HUES48 (cell line): ENCODE measurements at regions not wholly inside any gene's neighbourhood (a gene's known extent, or its start where the extent isn't known, plus 50 kb on each side); places are given as distances from the start of the nearest gene placed in this dataset.

ENCODE experiments used
- H3K27ac ChIP-seq: one replicate; pipeline ENCODE4 v1.7.0; 2013; ENCODE audit warnings: low read depth, low read length, inconsistent platforms
- H3K27me3 ChIP-seq: 2 replicates; pipeline ENCODE4 v1.6.1; 2013; ENCODE audit warnings: mild to moderate bottlenecking, low read length; ENCODE audit not compliant: control insufficient read depth, insufficient read depth
- H3K36me3 ChIP-seq: 2 replicates; pipeline ENCODE4 v1.6.1; 2013; ENCODE audit warnings: low read length; ENCODE audit not compliant: control insufficient read depth, insufficient read depth
- H3K4me1 ChIP-seq: 2 replicates; pipeline ENCODE4 v1.6.1; 2013; ENCODE audit warnings: mild to moderate bottlenecking, low read length; ENCODE audit not compliant: control insufficient read depth, insufficient read depth
- H3K4me3 ChIP-seq: 2 replicates; pipeline ENCODE4 v1.5.1; 2013; ENCODE audit warnings: mild to moderate bottlenecking, low read depth, low read length
- H3K9ac ChIP-seq: 2 replicates; pipeline ENCODE4 v1.6.1; 2013; ENCODE audit warnings: mild to moderate bottlenecking, low read depth, low read length, moderate library complexity
- H3K9me3 ChIP-seq: 2 replicates; pipeline ENCODE4 v1.6.1; 2013; ENCODE audit warnings: low read length; ENCODE audit not compliant: control insufficient read depth, insufficient read depth

- H3K4me1 ChIP-seq: no peaks in the 10 kb centered on the region
- no peaks in the 10 kb centered on the region for H3K27me3 ChIP-seq
- H3K9ac ChIP-seq: no peak overlapping the region
- no peak overlapping the region for H3K27ac ChIP-seq
- no peak overlapping the region for H3K4me3 ChIP-seq
- H3K36me3 ChIP-seq: no peaks in the 10 kb centered on the region
- H3K9me3 ChIP-seq: 0 out of 2 replicates have a peak, but pooled peaks cover 5% of the 10 kb centered on the region
Measured at GRCh38 chr20:24194143-24194542, 205.6 kb upstream of the GGTLC1 start.

- H3K9ac ChIP-seq: no peak overlapping the region
- H3K36me3 ChIP-seq: no peaks in the 10 kb centered on the region
- H3K4me3 ChIP-seq: no peak overlapping the region
- 0 out of 2 replicates have a peak, but pooled peaks cover 5% of the 10 kb centered on the region for H3K9me3 ChIP-seq
- H3K4me1 ChIP-seq: no peaks in the 10 kb centered on the region
- H3K27me3 ChIP-seq: no peaks in the 10 kb centered on the region
- no peak overlapping the region for H3K27ac ChIP-seq
Measured at GRCh38 chr20:24190905-24191304, 202.3 kb upstream of the GGTLC1 start.

- H3K9me3 ChIP-seq: 0 out of 2 replicates have a peak, but pooled peaks cover 5% of the 10 kb centered on the region
- peaks cover 12% of the 10 kb centered on the region for H3K4me1 ChIP-seq
- H3K27ac ChIP-seq: no peak overlapping the region
- H3K4me3 ChIP-seq: no peak overlapping the region
- no peak overlapping the region for H3K9ac ChIP-seq
- no peaks in the 10 kb centered on the region for H3K36me3 ChIP-seq
- no peaks in the 10 kb centered on the region for H3K27me3 ChIP-seq
Measured at GRCh38 chr20:24185791-24186190, 197.2 kb upstream of the GGTLC1 start.

GRCh38 chr20:24181151-24181550 is 192.6 kb upstream of the GGTLC1 start:
- Histone ChIP-seq H3K27ac (no peak overlapping the region), H3K36me3 (no peaks in the 10 kb centered on the region), H3K4me1 (peaks cover 12% of the 10 kb centered on the region), H3K9me3 (no peaks in the 10 kb centered on the region), H3K9ac (no peak overlapping the region), H3K27me3 (no peaks in the 10 kb centered on the region), H3K4me3 (no peak overlapping the region)

GRCh38 chr20:24169256-24169655 is 180.7 kb upstream of the GGTLC1 start:
- Histone ChIP-seq H3K27me3 (no peaks in the 10 kb centered on the region), H3K9ac (no peak overlapping the region), H3K27ac (no peak overlapping the region), H3K4me1 (peaks cover 11% of the 10 kb centered on the region), H3K36me3 (no peaks in the 10 kb centered on the region), H3K9me3 (no peaks in the 10 kb centered on the region; the same call in 1 of the 2 replicates), H3K4me3 (no peak overlapping the region)

GRCh38 chr20:24166412-24166811 is 177.8 kb upstream of the GGTLC1 start:
- Histone ChIP-seq H3K36me3 (no peaks in the 10 kb centered on the region), H3K27me3 (no peaks in the 10 kb centered on the region), H3K27ac (no peak overlapping the region), H3K4me3 (no peak overlapping the region), H3K4me1 (peaks cover 11% of the 10 kb centered on the region), H3K9ac (no peak overlapping the region), H3K9me3 (no peaks in the 10 kb centered on the region)

- H3K4me1 ChIP-seq: peaks cover 11% of the 10 kb centered on the region
- no peak overlapping the region for H3K9ac ChIP-seq
- no peak overlapping the region for H3K4me3 ChIP-seq
- no peaks in the 10 kb centered on the region for H3K27me3 ChIP-seq
- H3K9me3 ChIP-seq: no peaks in the 10 kb centered on the region
- H3K27ac ChIP-seq: no peak overlapping the region
- no peaks in the 10 kb centered on the region for H3K36me3 ChIP-seq
Measured at GRCh38 chr20:24166123-24166381, 177.5 kb upstream of the GGTLC1 start.

- Histone ChIP-seq H3K4me1 (peaks cover 11% of the 10 kb centered on the region), H3K4me3 (no peak overlapping the region), H3K27me3 (no peaks in the 10 kb centered on the region), H3K9ac (no peak overlapping the region), H3K36me3 (no peaks in the 10 kb centered on the region), H3K27ac (no peak overlapping the region), H3K9me3 (no peaks in the 10 kb centered on the region)
Measured at GRCh38 chr20:24165301-24166122, 176.9 kb upstream of the GGTLC1 start.

GRCh38 chr20:24164360-24164759 is 175.8 kb upstream of the GGTLC1 start:
- Histone ChIP-seq H3K27ac (no peak overlapping the region), H3K36me3 (no peaks in the 10 kb centered on the region), H3K9ac (no peak overlapping the region), H3K4me3 (no peak overlapping the region), H3K27me3 (no peaks in the 10 kb centered on the region), H3K9me3 (no peaks in the 10 kb centered on the region), H3K4me1 (peaks cover 11% of the 10 kb centered on the region)

GRCh38 chr20:24163506-24163905 is 174.9 kb upstream of the GGTLC1 start:
- no peaks in the 10 kb centered on the region for H3K36me3 ChIP-seq
- H3K4me1 ChIP-seq: peaks cover 11% of the 10 kb centered on the region
- H3K4me3 ChIP-seq: no peak overlapping the region
- H3K27ac ChIP-seq: no peak overlapping the region
- no peaks in the 10 kb centered on the region for H3K27me3 ChIP-seq
- no peaks in the 10 kb centered on the region for H3K9me3 ChIP-seq
- no peak overlapping the region for H3K9ac ChIP-seq

GRCh38 chr20:24160563-24161281 is 172.1 kb upstream of the GGTLC1 start:
- H3K9ac ChIP-seq: no peak overlapping the region
- H3K36me3 ChIP-seq: no peaks in the 10 kb centered on the region
- H3K4me1 ChIP-seq: peaks cover 2% of the 10 kb centered on the region; the same call in 1 of the 2 replicates
- no peaks in the 10 kb centered on the region for H3K9me3 ChIP-seq
- H3K27me3 ChIP-seq: no peaks in the 10 kb centered on the region
- no peak overlapping the region for H3K4me3 ChIP-seq
- H3K27ac ChIP-seq: no peak overlapping the region
